DND-41 (cell line): ENCODE measurements at regions not wholly inside any gene's neighbourhood (a gene's known extent, or its start where the extent isn't known, plus 50 kb on each side); places are given as distances from the start of the nearest gene placed in this dataset.
"Not testable (repeated sequence)": the region's sequence is repeated elsewhere in the genome, so short reads cannot be mapped to it uniquely, and the experiment has no call there.

Experiments
- ATAC-seq: fragments of 200-7000 bp; cut with Tn5 transposase; 3 replicates; pipeline ENCODE4 v1.9.1; 2021; ENCODE audit warnings: low read depth; ENCODE audit not compliant: insufficient read depth
- DNase-seq: peaks from one replicate; pipeline ENCODE4 v3.0.0-alpha.2; 2020
- H2AFZ ChIP-seq: 2 replicates; pipeline ENCODE4 v1.6.0; 2012; ENCODE audit warnings: low read depth, low read length
- H3K27ac ChIP-seq: 2 replicates; pipeline ENCODE4 v1.5.1; 2012; ENCODE audit warnings: low read length, inconsistent platforms
- H3K27me3 ChIP-seq: fragments of 200-600 bp; sonication (generic); 2 replicates; pipeline ENCODE4 v1.6.0; 2012; ENCODE audit warnings: low read length, mild to moderate bottlenecking, inconsistent platforms; ENCODE audit not compliant: insufficient read depth, poor library complexity
- H3K36me3 ChIP-seq: 2 replicates; pipeline ENCODE4 v1.5.1; 2012; ENCODE audit warnings: low read length, inconsistent platforms; ENCODE audit not compliant: insufficient read depth
- H3K4me1 ChIP-seq: 2 replicates; pipeline ENCODE4 v1.5.1; 2012; ENCODE audit warnings: mild to moderate bottlenecking, low read length; ENCODE audit not compliant: insufficient read depth
- H3K4me2 ChIP-seq: 2 replicates; pipeline ENCODE4 v1.6.0; 2012; ENCODE audit warnings: mild to moderate bottlenecking, moderate library complexity, low read length, inconsistent platforms; ENCODE audit not compliant: insufficient read depth
- H3K4me3 ChIP-seq, 2 experiments: fragments of 200-600 bp in 1 of 2; shearing (Covaris generic) in 1 of 2; 2 replicates each; pipeline ENCODE4 v1.5.1; 2012 to 2016; ENCODE audit warnings: inconsistent platforms in 2 of 2, low read length in 2 of 2, mild to moderate bottlenecking in 2 of 2, low read depth in 1 of 2, moderate library complexity in 1 of 2
- H3K79me2 ChIP-seq: 2 replicates; pipeline ENCODE4 v1.6.0; 2012; ENCODE audit warnings: low read length, inconsistent platforms; ENCODE audit not compliant: insufficient read depth
- H3K9ac ChIP-seq: 2 replicates; pipeline ENCODE4 v1.6.0; 2012; ENCODE audit warnings: low read depth, mild to moderate bottlenecking, inconsistent platforms, low read length, moderate library complexity
- H3K9me3 ChIP-seq: 2 replicates; pipeline ENCODE4 v1.5.1; 2012; ENCODE audit warnings: low read length, moderate library complexity, mild to moderate bottlenecking, inconsistent platforms; ENCODE audit not compliant: insufficient read depth, severe bottlenecking
- H4K20me1 ChIP-seq: 2 replicates; pipeline ENCODE4 v1.6.0; 2012; ENCODE audit warnings: low read length; ENCODE audit not compliant: insufficient read depth
- EZH2 ChIP-seq: IDR thresholded peaks from 3 replicates; pipeline ENCODE4 v1.6.1; 2012; ENCODE audit warnings: borderline replicate concordance, low read depth, mild to moderate bottlenecking, moderate library complexity, low read length, inconsistent platforms; ENCODE audit not compliant: severe bottlenecking
- TF ChIP-seq, protein P1 (sequence below): IDR thresholded peaks from 2 replicates; pipeline ENCODE4 v1.5.1; 2012; ENCODE audit warnings: borderline replicate concordance, low read length, moderate library complexity, mild to moderate bottlenecking; ENCODE audit not compliant: poor library complexity, severe bottlenecking; ENCODE audit errors: extremely low read depth

DNA sequence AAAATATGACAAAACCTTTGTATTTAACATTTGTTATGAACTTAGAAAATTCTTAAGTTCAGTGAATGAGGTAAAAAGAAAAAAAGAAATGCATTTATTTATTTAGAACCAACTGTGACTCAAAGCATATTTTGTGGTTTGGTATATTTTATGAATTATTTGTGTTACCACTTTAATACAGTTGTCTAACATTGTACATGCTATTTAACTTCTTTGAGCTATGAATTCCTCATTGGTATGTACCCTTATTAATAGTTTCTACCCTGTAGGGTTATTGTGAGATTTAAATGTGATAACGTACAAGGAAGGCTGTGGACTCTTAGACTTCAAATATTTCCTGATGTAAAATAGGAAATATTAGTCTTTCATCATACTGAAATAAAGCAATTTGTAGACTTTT lies 162.6 kb downstream of the MMUT start:
- H3K4me1 ChIP-seq: no peaks in the 10 kb centered on the region
- TF ChIP-seq, protein P1, sequence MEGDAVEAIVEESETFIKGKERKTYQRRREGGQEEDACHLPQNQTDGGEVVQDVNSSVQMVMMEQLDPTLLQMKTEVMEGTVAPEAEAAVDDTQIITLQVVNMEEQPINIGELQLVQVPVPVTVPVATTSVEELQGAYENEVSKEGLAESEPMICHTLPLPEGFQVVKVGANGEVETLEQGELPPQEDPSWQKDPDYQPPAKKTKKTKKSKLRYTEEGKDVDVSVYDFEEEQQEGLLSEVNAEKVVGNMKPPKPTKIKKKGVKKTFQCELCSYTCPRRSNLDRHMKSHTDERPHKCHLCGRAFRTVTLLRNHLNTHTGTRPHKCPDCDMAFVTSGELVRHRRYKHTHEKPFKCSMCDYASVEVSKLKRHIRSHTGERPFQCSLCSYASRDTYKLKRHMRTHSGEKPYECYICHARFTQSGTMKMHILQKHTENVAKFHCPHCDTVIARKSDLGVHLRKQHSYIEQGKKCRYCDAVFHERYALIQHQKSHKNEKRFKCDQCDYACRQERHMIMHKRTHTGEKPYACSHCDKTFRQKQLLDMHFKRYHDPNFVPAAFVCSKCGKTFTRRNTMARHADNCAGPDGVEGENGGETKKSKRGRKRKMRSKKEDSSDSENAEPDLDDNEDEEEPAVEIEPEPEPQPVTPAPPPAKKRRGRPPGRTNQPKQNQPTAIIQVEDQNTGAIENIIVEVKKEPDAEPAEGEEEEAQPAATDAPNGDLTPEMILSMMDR: no peak
- TF ChIP-seq EZH2: no peak
- no peaks in the 10 kb centered on the region for H3K27me3 ChIP-seq
- H3K79me2 ChIP-seq: no peaks in the 10 kb centered on the region
- H3K4me3 ChIP-seq: no peak overlapping the region
- H3K36me3 ChIP-seq: no peaks in the 10 kb centered on the region
- ATAC-seq: no peak
- DNase-seq: no peak
- no peaks in the 10 kb centered on the region for H4K20me1 ChIP-seq
- H3K27ac ChIP-seq: no peak overlapping the region
- H3K9me3 ChIP-seq: no peaks in the 10 kb centered on the region
- H3K4me2 ChIP-seq: no peak overlapping the region
- H2AFZ ChIP-seq: no peak overlapping the region
- H3K9ac ChIP-seq: no peak overlapping the region

GRCh38 chr6:49299279-49299678 lies 163.8 kb downstream of the MMUT start:
- TF ChIP-seq, protein P1: no peak
- TF ChIP-seq EZH2: no peak
- H4K20me1 ChIP-seq: no peaks in the 10 kb centered on the region
- H3K4me1 ChIP-seq: no peaks in the 10 kb centered on the region
- H3K79me2 ChIP-seq: no peaks in the 10 kb centered on the region
- no peak overlapping the region for H2AFZ ChIP-seq
- H3K9ac ChIP-seq: no peak overlapping the region
- H3K4me2 ChIP-seq: no peak overlapping the region
- no peak overlapping the region for H3K27ac ChIP-seq
- ATAC-seq (no peak), DNase-seq (no peak)
- H3K27me3 ChIP-seq: no peaks in the 10 kb centered on the region
- H3K36me3 ChIP-seq: no peaks in the 10 kb centered on the region
- no peaks in the 10 kb centered on the region for H3K9me3 ChIP-seq
- no peak overlapping the region for H3K4me3 ChIP-seq

GRCh38 chr6:49284180-49284579 lies 178.9 kb downstream of the MMUT start:
- no peak overlapping the region for H3K4me2 ChIP-seq
- H3K36me3 ChIP-seq: no peaks in the 10 kb centered on the region
- H3K9me3 ChIP-seq: no peaks in the 10 kb centered on the region
- no peak overlapping the region for H3K4me3 ChIP-seq
- H3K27me3 ChIP-seq: no peaks in the 10 kb centered on the region
- no peak overlapping the region for H2AFZ ChIP-seq
- no peak for ATAC-seq
- TF ChIP-seq, protein P1: no peak
- no peak for TF ChIP-seq EZH2
- H3K27ac ChIP-seq: no peak overlapping the region
- DNase-seq: no peak
- no peaks in the 10 kb centered on the region for H4K20me1 ChIP-seq
- no peaks in the 10 kb centered on the region for H3K4me1 ChIP-seq
- no peaks in the 10 kb centered on the region for H3K79me2 ChIP-seq
- no peak overlapping the region for H3K9ac ChIP-seq

DNA sequence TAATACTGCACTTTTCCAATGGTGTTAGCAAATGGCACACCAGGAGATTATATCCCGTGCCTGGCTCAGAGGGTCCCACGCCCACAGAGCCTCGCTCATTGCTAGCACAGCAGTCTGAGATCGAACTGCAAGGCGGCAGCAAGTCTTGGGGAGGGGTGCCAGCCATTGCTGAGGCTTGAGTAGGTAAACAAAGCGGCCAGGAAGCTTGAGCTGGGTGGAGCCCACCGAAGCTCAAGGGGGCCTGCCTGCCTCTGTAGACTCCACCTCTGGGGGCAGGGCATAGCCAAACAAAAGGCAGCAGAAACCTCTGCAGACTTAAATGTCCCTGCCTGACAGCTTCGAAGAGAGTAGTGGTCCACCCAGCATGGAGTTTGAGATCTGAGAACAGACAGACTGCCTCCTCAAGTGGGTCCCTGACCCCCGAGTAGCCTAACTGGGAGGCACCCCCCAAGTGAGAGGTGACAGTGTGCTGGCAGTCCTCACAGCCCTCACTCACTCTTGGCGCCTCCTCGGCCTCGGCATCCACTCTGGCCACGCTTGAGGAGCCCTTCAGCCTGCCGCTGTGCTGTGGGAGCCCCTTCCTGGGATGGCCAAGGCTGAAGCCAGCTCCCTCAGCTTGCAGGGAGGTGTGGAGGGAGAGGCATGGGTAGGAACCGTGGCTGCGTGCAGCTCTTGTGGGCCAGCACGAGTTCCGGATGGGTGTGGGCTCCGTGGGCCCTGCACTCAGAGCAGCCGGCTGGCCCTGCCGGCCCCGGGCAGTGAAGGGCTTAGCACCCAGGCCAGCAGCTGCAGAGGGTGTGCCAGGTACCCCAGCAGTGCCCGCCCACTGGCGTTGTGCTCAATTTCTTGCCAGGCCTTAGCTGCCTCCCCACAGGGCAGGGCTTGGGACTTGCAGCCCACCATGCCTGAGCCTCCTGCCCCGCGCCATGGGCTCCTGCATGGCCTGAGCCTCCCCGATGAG lies 188.0 kb downstream of the MMUT start:
- H3K9me3 ChIP-seq, H3K9ac ChIP-seq, H3K79me2 ChIP-seq, H3K36me3 ChIP-seq, H4K20me1 ChIP-seq, DNase-seq, ATAC-seq, H3K4me2 ChIP-seq, H2AFZ ChIP-seq, H3K4me1 ChIP-seq, H3K27ac ChIP-seq, H3K27me3 ChIP-seq, H3K4me3 ChIP-seq: not testable (repeated sequence)
